ENCODE measurements at regions not wholly inside any gene's neighbourhood (a gene's known extent, or its start where the extent isn't known, plus 50 kb on each side); places are given as distances from the start of the nearest gene placed in this dataset.

DNA sequence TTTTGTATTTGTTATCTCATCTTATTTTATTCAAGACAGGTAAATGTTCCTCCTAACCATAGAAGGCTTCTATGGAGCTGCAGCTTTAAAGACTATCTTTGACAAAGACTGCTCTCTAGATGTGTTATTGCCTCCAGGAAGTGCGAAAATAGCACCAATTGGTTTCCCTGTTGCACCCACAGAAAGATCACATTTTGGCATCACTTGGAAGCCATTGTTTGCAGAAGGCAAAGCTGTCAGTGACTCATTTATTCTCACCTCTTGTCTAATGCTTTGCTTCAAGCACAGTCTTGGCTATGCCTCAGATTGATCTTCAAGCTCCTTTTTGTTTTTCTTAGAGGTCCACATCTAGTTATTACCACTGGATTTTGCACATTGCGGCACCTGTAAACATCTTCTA lies 150.3 kb downstream of the PCDH7 start:
- TF ChIP-seq POLR2A (IDR thresholded peaks at IDR 0.05), result no peak
- TF ChIP-seq, protein P1, sequence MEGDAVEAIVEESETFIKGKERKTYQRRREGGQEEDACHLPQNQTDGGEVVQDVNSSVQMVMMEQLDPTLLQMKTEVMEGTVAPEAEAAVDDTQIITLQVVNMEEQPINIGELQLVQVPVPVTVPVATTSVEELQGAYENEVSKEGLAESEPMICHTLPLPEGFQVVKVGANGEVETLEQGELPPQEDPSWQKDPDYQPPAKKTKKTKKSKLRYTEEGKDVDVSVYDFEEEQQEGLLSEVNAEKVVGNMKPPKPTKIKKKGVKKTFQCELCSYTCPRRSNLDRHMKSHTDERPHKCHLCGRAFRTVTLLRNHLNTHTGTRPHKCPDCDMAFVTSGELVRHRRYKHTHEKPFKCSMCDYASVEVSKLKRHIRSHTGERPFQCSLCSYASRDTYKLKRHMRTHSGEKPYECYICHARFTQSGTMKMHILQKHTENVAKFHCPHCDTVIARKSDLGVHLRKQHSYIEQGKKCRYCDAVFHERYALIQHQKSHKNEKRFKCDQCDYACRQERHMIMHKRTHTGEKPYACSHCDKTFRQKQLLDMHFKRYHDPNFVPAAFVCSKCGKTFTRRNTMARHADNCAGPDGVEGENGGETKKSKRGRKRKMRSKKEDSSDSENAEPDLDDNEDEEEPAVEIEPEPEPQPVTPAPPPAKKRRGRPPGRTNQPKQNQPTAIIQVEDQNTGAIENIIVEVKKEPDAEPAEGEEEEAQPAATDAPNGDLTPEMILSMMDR (IDR thresholded peaks at IDR 0.05), result no peak

Measured in adrenal gland (tissue), 5 donors.